HCT116 (cell line): ENCODE measurements at regions not wholly inside any gene's neighbourhood (a gene's known extent, or its start where the extent isn't known, plus 50 kb on each side); places are given as distances from the start of the nearest gene placed in this dataset.

Experiments
- ATAC-seq: fragments of 200-7000 bp; cut with Tn5 transposase; 2 replicates; pipeline ENCODE4 v1.9.1; 2020; ENCODE audit warnings: mild to moderate bottlenecking, moderate library complexity
- BruUV-seq: library from RNA; stranded (reverse); fragments of 400-500 nt; replicated peaks from 2 replicates; lab custom pipeline; 2021; lab: Mats Ljungman, UMichigan
- CTCF ChIA-PET: fragments of 300-600 bp; sonication (Branson Sonifier 250); formaldehyde crosslinking; loops from one replicate; lab custom pipeline; 2021; ENCODE audit warnings: antibody characterized with exemption; lab: Charles Lee
- POLR2A ChIA-PET: fragments of 300-600, 350-600 bp; sonication (Branson Sonifier 250); formaldehyde crosslinking; loops from one replicate; lab custom pipeline; 2021; ENCODE audit warnings: antibody characterized with exemption; lab: Charles Lee
- RAD21 ChIA-PET, 2 experiments: fragments of 300-600 bp; sonication (Branson Sonifier 250); formaldehyde crosslinking; loops; one replicate each; lab custom pipeline; 2023; ENCODE audit warnings: low total read pairs in 2 of 2; ENCODE audit not compliant: uncharacterized antibody in 2 of 2, unreplicated experiment in 2 of 2, low non-redundant PET in 1 of 2; lab: Charles Lee
- DNase-seq: peaks from one replicate; pipeline ENCODE4 v3.0.0-alpha.2; 2010; ENCODE audit warnings: low read depth, low spot score
- H2AFZ ChIP-seq: fragments of 200-600 bp; shearing (Covaris generic), sonication (generic); 2 replicates; pipeline ENCODE4 v1.6.1; 2017; ENCODE audit warnings: low read depth, mixed run types, mixed read lengths, antibody characterized with exemption, low read length; ENCODE audit not compliant: poor library complexity, severe bottlenecking
- H3K27ac ChIP-seq: 2 replicates; pipeline ENCODE4 v1.5.1; 2012; ENCODE audit warnings: low read depth, low read length
- H3K27me3 ChIP-seq: fragments of 200-600 bp; sonication (generic); 2 replicates; pipeline ENCODE4 v1.6.1; 2016; ENCODE audit warnings: mixed run types, low read length, mixed read lengths; ENCODE audit not compliant: insufficient read depth
- H3K36me3 ChIP-seq, 2 experiments: fragments of 200-500 bp in 1 of 2; fragments of 200-600 bp in 1 of 2; sonication (Bioruptor generic) in 1 of 2; sonication (generic) in 1 of 2; 2 replicates each; pipeline versions ENCODE4 v1.5.1 to v1.6.1; 2014 to 2016; ENCODE audit warnings: low read length in 2 of 2, inconsistent platforms in 1 of 2, mixed read lengths in 1 of 2, mixed run types in 1 of 2; ENCODE audit not compliant: insufficient read depth in 2 of 2, control insufficient read depth in 1 of 2
- H3K4me1 ChIP-seq, 2 experiments: fragments of 200-600 bp in 1 of 2; sonication (generic) in 1 of 2; 2 replicates each; pipeline versions ENCODE4 v1.5.1 to v1.6.1; 2012 to 2017; ENCODE audit warnings: low read length in 2 of 2, inconsistent platforms in 1 of 2, mild to moderate bottlenecking in 1 of 2, mixed read lengths in 1 of 2, mixed run types in 1 of 2, moderate library complexity in 1 of 2; ENCODE audit not compliant: insufficient read depth in 2 of 2, control insufficient read depth in 1 of 2
- H3K4me2 ChIP-seq: fragments of 200-600 bp; sonication (generic); 2 replicates; pipeline ENCODE4 v1.6.1; 2017; ENCODE audit warnings: mixed run types, low read length, mixed read lengths
- H3K4me3 ChIP-seq, 2 experiments: fragments of 200-600 bp in 1 of 2; sonication (generic) in 1 of 2; replicated peaks in 1 of 2; 2 replicates each; pipeline ENCODE4 v1.5.1; 2011 to 2016; ENCODE audit warnings: low read length in 2 of 2, control low read depth in 1 of 2, low read depth in 1 of 2, mild to moderate bottlenecking in 1 of 2, mixed read lengths in 1 of 2, mixed run types in 1 of 2
- H3K79me2 ChIP-seq: fragments of 200-600 bp; sonication (generic); 2 replicates; pipeline ENCODE4 v1.6.1; 2017; ENCODE audit warnings: mild to moderate bottlenecking, mixed run types, low read length, moderate library complexity, mixed read lengths; ENCODE audit not compliant: insufficient read depth
- H3K9ac ChIP-seq: fragments of 200-600 bp; sonication (generic); 2 replicates; pipeline ENCODE4 v1.6.1; 2016; ENCODE audit warnings: low read length, mixed read lengths
- H3K9me2 ChIP-seq: fragments of 200-600 bp; sonication (generic), shearing (Covaris generic); 2 replicates; pipeline ENCODE4 v1.6.1; 2017; ENCODE audit warnings: mixed run types, mild to moderate bottlenecking, moderate library complexity; ENCODE audit not compliant: insufficient read depth
- H3K9me3 ChIP-seq, 2 experiments: fragments of 200-500 bp in 1 of 2; fragments of 200-600 bp in 1 of 2; sonication (Bioruptor generic) in 1 of 2; sonication (generic) in 1 of 2; 2 replicates each; pipeline ENCODE4 v1.6.1; 2014 to 2017; ENCODE audit warnings: low read length in 2 of 2, mixed read lengths in 2 of 2, inconsistent platforms in 1 of 2, low read depth in 1 of 2, mild to moderate bottlenecking in 1 of 2, mixed run types in 1 of 2, moderate library complexity in 1 of 2; ENCODE audit not compliant: control insufficient read depth in 1 of 2, insufficient read depth in 1 of 2
- H4K20me1 ChIP-seq: fragments of 200-600 bp; sonication (generic), shearing (Covaris generic); 2 replicates; pipeline ENCODE4 v1.6.1; 2017; ENCODE audit warnings: mixed run types, mild to moderate bottlenecking, moderate library complexity; ENCODE audit not compliant: insufficient read depth
- CBX3 ChIP-seq: IDR thresholded peaks from 2 replicates; pipeline ENCODE4 v1.6.1; 2012; ENCODE audit warnings: low read depth
- CEBPB ChIP-seq: IDR thresholded peaks from 2 replicates; pipeline ENCODE4 v1.6.1; 2012; ENCODE audit warnings: low read depth
- EGR1 ChIP-seq: IDR thresholded peaks from 2 replicates; pipeline ENCODE4 v1.6.1; 2012; ENCODE audit warnings: low read depth
- ELF1 ChIP-seq: IDR thresholded peaks from 2 replicates; pipeline ENCODE4 v1.6.1; 2012; ENCODE audit warnings: low read depth, borderline replicate concordance
- EZH2 ChIP-seq: fragments of 200-600 bp; sonication (generic); IDR thresholded peaks from 2 replicates; pipeline ENCODE4 v1.6.1; 2017; ENCODE audit warnings: antibody characterized with exemption, mixed run types
- EZH2phosphoT487 ChIP-seq: fragments of 200-600 bp; IDR thresholded peaks from 2 replicates; pipeline ENCODE4 v1.6.1; 2018; ENCODE audit warnings: antibody characterized with exemption, borderline replicate concordance
- FOSL1 ChIP-seq: IDR thresholded peaks from 2 replicates; pipeline ENCODE4 v1.6.1; 2012; ENCODE audit warnings: low read depth
- POLR2A ChIP-seq: IDR thresholded peaks from 2 replicates; pipeline ENCODE4 v1.7.0; 2011; ENCODE audit warnings: borderline replicate concordance; ENCODE audit not compliant: insufficient read depth, insufficient read length; ENCODE audit errors: extremely low read depth
- POLR2AphosphoS5 ChIP-seq: IDR thresholded peaks from 2 replicates; pipeline ENCODE4 v1.6.1; 2011; ENCODE audit warnings: mild to moderate bottlenecking, low read depth, low read length, moderate library complexity
- RAD21 ChIP-seq: IDR thresholded peaks from 2 replicates; pipeline ENCODE4 v1.6.1; 2012; ENCODE audit warnings: low read depth, mild to moderate bottlenecking
- SP1 ChIP-seq: IDR thresholded peaks from 2 replicates; pipeline ENCODE4 v1.6.1; 2012; ENCODE audit warnings: low read depth
- SRF ChIP-seq: IDR thresholded peaks from 2 replicates; pipeline ENCODE4 v1.6.1; 2012; ENCODE audit warnings: low read depth
- YY1 ChIP-seq: IDR thresholded peaks from 2 replicates; pipeline ENCODE4 v1.6.1; 2011; ENCODE audit warnings: low read length, low read depth, moderate library complexity, mild to moderate bottlenecking; ENCODE audit not compliant: insufficient replicate concordance; ENCODE audit errors: extremely low read depth
- ZFX ChIP-seq: fragments of 450-650 bp; IDR thresholded peaks from 2 replicates; pipeline ENCODE4 v1.6.1; 2017
- intact Hi-C: fragments of 100-400 bp; cut with micrococcal nuclease; formaldehyde crosslinking; loops from 2 replicates; pipeline ENCODE4 v1.10.0; 2022
- TF ChIP-seq, protein P1 (sequence below): IDR thresholded peaks from 2 replicates; pipeline ENCODE4 v1.6.1; 2012
- TF ChIP-seq, protein P2 (sequence below): IDR thresholded peaks from 2 replicates; pipeline ENCODE4 v1.6.1; 2011; ENCODE audit warnings: mild to moderate bottlenecking, low read length, moderate library complexity; ENCODE audit not compliant: insufficient replicate concordance; ENCODE audit errors: extremely low read depth
- TF ChIP-seq, protein P3 (sequence below), 3 experiments: fragments of 200-600 bp in 1 of 3; sonication (generic) in 1 of 3; IDR thresholded peaks in 2 of 3; conservative IDR thresholded peaks in 1 of 3; 2 replicates each; pipeline ENCODE4 v1.5.1; 2012 to 2017; ENCODE audit warnings: low read depth in 2 of 3, low read length in 2 of 3, antibody characterized with exemption in 1 of 3, borderline replicate concordance in 1 of 3, control low read depth in 1 of 3, mild to moderate bottlenecking in 1 of 3, mixed read lengths in 1 of 3, mixed run types in 1 of 3, moderate library complexity in 1 of 3; ENCODE audit not compliant: insufficient read depth in 1 of 3
- TF ChIP-seq, protein P4 (sequence below): IDR thresholded peaks from 2 replicates; pipeline ENCODE4 v1.6.1; 2012
- TF ChIP-seq, protein P5 (sequence below): IDR thresholded peaks from 2 replicates; pipeline ENCODE4 v1.6.1; 2012; ENCODE audit warnings: low read depth

DNA sequence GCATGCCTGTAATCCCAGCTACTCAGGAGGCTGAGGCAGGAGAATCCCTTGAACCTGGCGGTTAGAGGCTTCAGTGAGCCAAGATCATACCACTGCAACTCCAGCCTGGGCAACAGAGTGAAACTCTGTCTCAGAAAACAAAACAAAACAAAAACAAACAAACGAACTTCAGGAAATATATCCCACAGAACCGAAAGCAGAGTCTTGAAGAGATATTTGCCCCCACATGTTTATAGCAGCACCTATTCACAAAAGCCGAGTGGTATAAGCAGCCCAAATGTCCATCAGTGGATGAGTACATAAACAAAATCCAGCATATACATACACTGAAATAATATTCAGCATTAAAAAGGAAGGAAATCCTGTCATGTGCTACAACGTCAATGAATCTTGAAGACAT, 57.6 kb upstream of the GRIN3A start:
- H3K36me3 ChIP-seq: no peaks in the 10 kb centered on the region
- H3K4me2 ChIP-seq: no peak overlapping the region
- no peaks in the 10 kb centered on the region for H3K9me3 ChIP-seq
- H3K9me2 ChIP-seq: no peaks in the 10 kb centered on the region
- no peak overlapping the region for H2AFZ ChIP-seq
- H4K20me1 ChIP-seq: no peaks in the 10 kb centered on the region; the same call in 1 of the 2 replicates
- H3K4me1 ChIP-seq: no peaks in the 10 kb centered on the region
- no peak overlapping the region for H3K4me3 ChIP-seq
- ATAC-seq (no peak), DNase-seq (no peak)
- no peak overlapping the region for H3K9ac ChIP-seq
- POLR2A ChIA-PET: no interaction called here
- TF ChIP-seq SP1 (no peak), POLR2A (no peak), RAD21 (no peak), CEBPB (no peak), POLR2AphosphoS5 (no peak), EZH2phosphoT487 (no peak), ELF1 (no peak), EZH2 (no peak), FOSL1 (no peak), EGR1 (no peak), YY1 (no peak), CBX3 (no peak), SRF (no peak), ZFX (no peak)
- TF ChIP-seq, protein P1, sequence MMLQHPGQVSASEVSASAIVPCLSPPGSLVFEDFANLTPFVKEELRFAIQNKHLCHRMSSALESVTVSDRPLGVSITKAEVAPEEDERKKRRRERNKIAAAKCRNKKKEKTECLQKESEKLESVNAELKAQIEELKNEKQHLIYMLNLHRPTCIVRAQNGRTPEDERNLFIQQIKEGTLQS: no peak
- TF ChIP-seq, protein P2, sequence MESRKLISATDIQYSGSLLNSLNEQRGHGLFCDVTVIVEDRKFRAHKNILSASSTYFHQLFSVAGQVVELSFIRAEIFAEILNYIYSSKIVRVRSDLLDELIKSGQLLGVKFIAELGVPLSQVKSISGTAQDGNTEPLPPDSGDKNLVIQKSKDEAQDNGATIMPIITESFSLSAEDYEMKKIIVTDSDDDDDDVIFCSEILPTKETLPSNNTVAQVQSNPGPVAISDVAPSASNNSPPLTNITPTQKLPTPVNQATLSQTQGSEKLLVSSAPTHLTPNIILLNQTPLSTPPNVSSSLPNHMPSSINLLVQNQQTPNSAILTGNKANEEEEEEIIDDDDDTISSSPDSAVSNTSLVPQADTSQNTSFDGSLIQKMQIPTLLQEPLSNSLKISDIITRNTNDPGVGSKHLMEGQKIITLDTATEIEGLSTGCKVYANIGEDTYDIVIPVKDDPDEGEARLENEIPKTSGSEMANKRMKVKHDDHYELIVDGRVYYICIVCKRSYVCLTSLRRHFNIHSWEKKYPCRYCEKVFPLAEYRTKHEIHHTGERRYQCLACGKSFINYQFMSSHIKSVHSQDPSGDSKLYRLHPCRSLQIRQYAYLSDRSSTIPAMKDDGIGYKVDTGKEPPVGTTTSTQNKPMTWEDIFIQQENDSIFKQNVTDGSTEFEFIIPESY: no peak
- TF ChIP-seq, protein P3, sequence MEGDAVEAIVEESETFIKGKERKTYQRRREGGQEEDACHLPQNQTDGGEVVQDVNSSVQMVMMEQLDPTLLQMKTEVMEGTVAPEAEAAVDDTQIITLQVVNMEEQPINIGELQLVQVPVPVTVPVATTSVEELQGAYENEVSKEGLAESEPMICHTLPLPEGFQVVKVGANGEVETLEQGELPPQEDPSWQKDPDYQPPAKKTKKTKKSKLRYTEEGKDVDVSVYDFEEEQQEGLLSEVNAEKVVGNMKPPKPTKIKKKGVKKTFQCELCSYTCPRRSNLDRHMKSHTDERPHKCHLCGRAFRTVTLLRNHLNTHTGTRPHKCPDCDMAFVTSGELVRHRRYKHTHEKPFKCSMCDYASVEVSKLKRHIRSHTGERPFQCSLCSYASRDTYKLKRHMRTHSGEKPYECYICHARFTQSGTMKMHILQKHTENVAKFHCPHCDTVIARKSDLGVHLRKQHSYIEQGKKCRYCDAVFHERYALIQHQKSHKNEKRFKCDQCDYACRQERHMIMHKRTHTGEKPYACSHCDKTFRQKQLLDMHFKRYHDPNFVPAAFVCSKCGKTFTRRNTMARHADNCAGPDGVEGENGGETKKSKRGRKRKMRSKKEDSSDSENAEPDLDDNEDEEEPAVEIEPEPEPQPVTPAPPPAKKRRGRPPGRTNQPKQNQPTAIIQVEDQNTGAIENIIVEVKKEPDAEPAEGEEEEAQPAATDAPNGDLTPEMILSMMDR (IDR thresholded peaks at IDR 0.05 in 2 of 3, conservative IDR thresholded peaks at IDR 0.05 in 1 of 3; ENCODE audit: borderline replicate concordance in 1 of 3, insufficient read depth in 1 of 3, low read depth in 2 of 3, low read length in 2 of 3): no peak
- TF ChIP-seq, protein P4, sequence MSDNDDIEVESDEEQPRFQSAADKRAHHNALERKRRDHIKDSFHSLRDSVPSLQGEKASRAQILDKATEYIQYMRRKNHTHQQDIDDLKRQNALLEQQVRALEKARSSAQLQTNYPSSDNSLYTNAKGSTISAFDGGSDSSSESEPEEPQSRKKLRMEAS: no peak
- TF ChIP-seq, protein P5, sequence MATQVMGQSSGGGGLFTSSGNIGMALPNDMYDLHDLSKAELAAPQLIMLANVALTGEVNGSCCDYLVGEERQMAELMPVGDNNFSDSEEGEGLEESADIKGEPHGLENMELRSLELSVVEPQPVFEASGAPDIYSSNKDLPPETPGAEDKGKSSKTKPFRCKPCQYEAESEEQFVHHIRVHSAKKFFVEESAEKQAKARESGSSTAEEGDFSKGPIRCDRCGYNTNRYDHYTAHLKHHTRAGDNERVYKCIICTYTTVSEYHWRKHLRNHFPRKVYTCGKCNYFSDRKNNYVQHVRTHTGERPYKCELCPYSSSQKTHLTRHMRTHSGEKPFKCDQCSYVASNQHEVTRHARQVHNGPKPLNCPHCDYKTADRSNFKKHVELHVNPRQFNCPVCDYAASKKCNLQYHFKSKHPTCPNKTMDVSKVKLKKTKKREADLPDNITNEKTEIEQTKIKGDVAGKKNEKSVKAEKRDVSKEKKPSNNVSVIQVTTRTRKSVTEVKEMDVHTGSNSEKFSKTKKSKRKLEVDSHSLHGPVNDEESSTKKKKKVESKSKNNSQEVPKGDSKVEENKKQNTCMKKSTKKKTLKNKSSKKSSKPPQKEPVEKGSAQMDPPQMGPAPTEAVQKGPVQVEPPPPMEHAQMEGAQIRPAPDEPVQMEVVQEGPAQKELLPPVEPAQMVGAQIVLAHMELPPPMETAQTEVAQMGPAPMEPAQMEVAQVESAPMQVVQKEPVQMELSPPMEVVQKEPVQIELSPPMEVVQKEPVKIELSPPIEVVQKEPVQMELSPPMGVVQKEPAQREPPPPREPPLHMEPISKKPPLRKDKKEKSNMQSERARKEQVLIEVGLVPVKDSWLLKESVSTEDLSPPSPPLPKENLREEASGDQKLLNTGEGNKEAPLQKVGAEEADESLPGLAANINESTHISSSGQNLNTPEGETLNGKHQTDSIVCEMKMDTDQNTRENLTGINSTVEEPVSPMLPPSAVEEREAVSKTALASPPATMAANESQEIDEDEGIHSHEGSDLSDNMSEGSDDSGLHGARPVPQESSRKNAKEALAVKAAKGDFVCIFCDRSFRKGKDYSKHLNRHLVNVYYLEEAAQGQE: no peak
- CTCF ChIA-PET: no interaction called here
- RAD21 ChIA-PET: no interaction called here
- H3K79me2 ChIP-seq: no peaks in the 10 kb centered on the region
- H3K27ac ChIP-seq: no peak overlapping the region
- no peaks in the 10 kb centered on the region for H3K27me3 ChIP-seq
- no TSS peak for BruUV-seq
- intact Hi-C loops: no loop called here
